Spinal cord (tissue), 9 donors: ENCODE measurements at regions not wholly inside any gene's neighbourhood (a gene's known extent, or its start where the extent isn't known, plus 50 kb on each side); places are given as distances from the start of the nearest gene placed in this dataset.
A peak's percentile ranks its signal among the peaks of the same experiment; 100 is the strongest.

Source experiments
- DNase-seq, 6 donors: peaks; one replicate each; pipeline versions ENCODE4 v3.0.0 to v3.0.0-alpha.2; 2013 to 2015; ENCODE audit warnings: low spot score in 6 of 6, low read depth in 4 of 6
- H3K27ac ChIP-seq: one replicate; pipeline ENCODE4 v1.5.1; 2013; ENCODE audit warnings: low read depth, low read length, control low read depth
- H3K27me3 ChIP-seq: one replicate; pipeline ENCODE4 v1.6.1; 2013; ENCODE audit warnings: low read length; ENCODE audit not compliant: control insufficient read depth, insufficient read depth
- H3K36me3 ChIP-seq: one replicate; pipeline ENCODE4 v1.6.1; 2013; ENCODE audit warnings: low read length; ENCODE audit not compliant: control insufficient read depth, insufficient read depth
- H3K4me1 ChIP-seq: one replicate; pipeline ENCODE4 v1.6.1; 2013; ENCODE audit warnings: low read length; ENCODE audit not compliant: control insufficient read depth, insufficient read depth
- H3K4me3 ChIP-seq: one replicate; pipeline ENCODE4 v1.5.1; 2013; ENCODE audit warnings: low read depth, low read length, control low read depth
- H3K9me3 ChIP-seq: one replicate; pipeline ENCODE4 v1.6.1; 2013; ENCODE audit warnings: low read length; ENCODE audit not compliant: control insufficient read depth, insufficient read depth
- WGBS: methylation state at CpG from one replicate; pipeline ENCODE4 v1.1.5; 2013; ENCODE audit warnings: missing lambda C conversion rate; ENCODE audit not compliant: insufficient coverage; 5-methylcytosine and 5-hydroxymethylcytosine counted together
- donor health status: healthy.

GRCh38 chr4:127139788-127140286 lies 492.9 kb upstream of the INTU start:
- Histone ChIP-seq H3K4me1 (no peaks in the 10 kb centered on the region), H3K36me3 (no peaks in the 10 kb centered on the region), H3K27me3 (no peaks in the 10 kb centered on the region), H3K4me3 (no peak overlapping the region), H3K9me3 (no peaks in the 10 kb centered on the region), H3K27ac (no peak overlapping the region)
- no peak for DNase-seq
- 88% methylated on average over 4 of the region's 6 CpGs for WGBS

- Histone ChIP-seq H3K27ac (no peak overlapping the region), H3K9me3 (no peaks in the 10 kb centered on the region), H3K4me3 (no peak overlapping the region), H3K36me3 (no peaks in the 10 kb centered on the region), H3K27me3 (no peaks in the 10 kb centered on the region), H3K4me1 (no peaks in the 10 kb centered on the region)
- WGBS = 100% methylated on average over 2 of the region's 3 CpGs
- DNase-seq = no peak
Measured at GRCh38 chr4:127140306-127140705, 492.5 kb upstream of the INTU start.

GRCh38 chr4:127141856-127142255 lies 490.9 kb upstream of the INTU start:
- no peaks in the 10 kb centered on the region for H3K4me1 ChIP-seq
- H3K27ac ChIP-seq = no peak overlapping the region
- H3K4me3 ChIP-seq = no peak overlapping the region
- H3K36me3 ChIP-seq = no peaks in the 10 kb centered on the region
- H3K9me3 ChIP-seq = no peaks in the 10 kb centered on the region
- DNase-seq = no peak
- H3K27me3 ChIP-seq = no peaks in the 10 kb centered on the region
- WGBS = no CpG with 5 or more reads among the region's 1 CpG

- no peak for DNase-seq
- Histone ChIP-seq H3K4me1 (no peaks in the 10 kb centered on the region), H3K36me3 (no peaks in the 10 kb centered on the region), H3K9me3 (no peaks in the 10 kb centered on the region), H3K27me3 (no peaks in the 10 kb centered on the region), H3K27ac (no peak overlapping the region), H3K4me3 (no peak overlapping the region)
- no CpG with 5 or more reads among the region's 5 CpGs for WGBS
Measured at GRCh38 chr4:127143460-127144195, 489.1 kb upstream of the INTU start.

GRCh38 chr4:127145006-127145540 lies 487.7 kb upstream of the INTU start:
- peak in 1 of 6 donors; percentile 30 for DNase-seq
- WGBS = 54% methylated on average over 3 of the region's 5 CpGs
- H3K36me3 ChIP-seq = no peaks in the 10 kb centered on the region
- H3K4me1 ChIP-seq = no peaks in the 10 kb centered on the region
- no peaks in the 10 kb centered on the region for H3K27me3 ChIP-seq
- no peak overlapping the region for H3K27ac ChIP-seq
- no peaks in the 10 kb centered on the region for H3K9me3 ChIP-seq
- H3K4me3 ChIP-seq = no peak overlapping the region

- H3K27ac ChIP-seq = no peak overlapping the region
- H3K9me3 ChIP-seq = no peaks in the 10 kb centered on the region
- no peak overlapping the region for H3K4me3 ChIP-seq
- H3K4me1 ChIP-seq = no peaks in the 10 kb centered on the region
- no peaks in the 10 kb centered on the region for H3K27me3 ChIP-seq
- DNase-seq = no peak
- no peaks in the 10 kb centered on the region for H3K36me3 ChIP-seq
Measured at GRCh38 chr4:127148165-127148564, 484.6 kb upstream of the INTU start.

GRCh38 chr4:127149086-127149485 lies 483.7 kb upstream of the INTU start:
- Histone ChIP-seq H3K4me1 (no peaks in the 10 kb centered on the region), H3K9me3 (no peaks in the 10 kb centered on the region), H3K36me3 (no peaks in the 10 kb centered on the region), H3K27me3 (no peaks in the 10 kb centered on the region), H3K4me3 (no peak overlapping the region), H3K27ac (no peak overlapping the region)
- 100% methylated on average over 1 of the region's 3 CpGs for WGBS
- DNase-seq = no peak

GRCh38 chr4:127151941-127152340 lies 480.8 kb upstream of the INTU start:
- no peaks in the 10 kb centered on the region for H3K27me3 ChIP-seq
- no peak for DNase-seq
- H3K4me1 ChIP-seq = no peaks in the 10 kb centered on the region
- no peaks in the 10 kb centered on the region for H3K9me3 ChIP-seq
- no peak overlapping the region for H3K27ac ChIP-seq
- no peak overlapping the region for H3K4me3 ChIP-seq
- H3K36me3 ChIP-seq = no peaks in the 10 kb centered on the region

- no peaks in the 10 kb centered on the region for H3K27me3 ChIP-seq
- no peaks in the 10 kb centered on the region for H3K9me3 ChIP-seq
- WGBS = no CpG with 5 or more reads among the region's 2 CpGs
Measured at GRCh38 chr4:127155116-127155515, 477.6 kb upstream of the INTU start.

GRCh38 chr4:127155555-127155954 lies 477.2 kb upstream of the INTU start:
- H3K9me3 ChIP-seq = no peaks in the 10 kb centered on the region
- H3K27me3 ChIP-seq = no peaks in the 10 kb centered on the region
- no peaks in the 10 kb centered on the region for H3K36me3 ChIP-seq
- H3K4me1 ChIP-seq = no peaks in the 10 kb centered on the region
- no peak for DNase-seq
- H3K4me3 ChIP-seq = no peak overlapping the region
- H3K27ac ChIP-seq = no peak overlapping the region
- no CpG with 5 or more reads among the region's 1 CpG for WGBS

More at GRCh38 chr4:127155116-127155515, 477.6 kb upstream of the INTU start:
- DNase-seq = no peak
- H3K4me3 ChIP-seq = no peak overlapping the region
- no peaks in the 10 kb centered on the region for H3K36me3 ChIP-seq
- no peaks in the 10 kb centered on the region for H3K4me1 ChIP-seq
- H3K27ac ChIP-seq = no peak overlapping the region
